NB4 (cell line): ENCODE measurements at regions not wholly inside any gene's neighbourhood (a gene's known extent, or its start where the extent isn't known, plus 50 kb on each side); places are given as distances from the start of the nearest gene placed in this dataset.

Source experiments
- CTCF ChIP-seq: IDR thresholded peaks from one replicate; pipeline ENCODE4 v1.5.1; 2012; ENCODE audit warnings: low read depth, low read length
- MAX ChIP-seq: IDR thresholded peaks from 2 replicates; pipeline ENCODE4 v1.6.1; 2011; ENCODE audit warnings: low read depth, low read length

- TF ChIP-seq MAX (no peak), CTCF (no peak)
Observed at GRCh38 chr11:109026891-109027489, 362.1 kb downstream of the DDX10 start.
